Islet precursor cell (in vitro differentiated cells): ENCODE measurements at regions not wholly inside any gene's neighbourhood (a gene's known extent, or its start where the extent isn't known, plus 50 kb on each side); places are given as distances from the start of the nearest gene placed in this dataset.

ENCODE experiments used
- DNase-seq: peaks from one replicate; pipeline ENCODE4 v3.0.0-alpha.2; 2018

GRCh38 chr12:28601570-28602058 lies 411.4 kb downstream of the CCDC91 start:
- DNase-seq = no peak

GRCh38 chr12:28602786-28603185 lies 412.5 kb downstream of the CCDC91 start:
- no peak for DNase-seq

GRCh38 chr12:28603239-28603638 lies 413.0 kb downstream of the CCDC91 start:
- DNase-seq = no peak

GRCh38 chr12:28603801-28604200 lies 413.5 kb downstream of the CCDC91 start:
- DNase-seq = no peak

- no peak for DNase-seq
Measured at GRCh38 chr12:28604240-28604639, 414.0 kb downstream of the CCDC91 start.

GRCh38 chr12:28606967-28607557 lies 416.8 kb downstream of the CCDC91 start:
- DNase-seq = no peak

- DNase-seq = no peak
Measured at GRCh38 chr12:28610401-28611114, 420.3 kb downstream of the CCDC91 start.

GRCh38 chr12:28611115-28611435 lies 420.8 kb downstream of the CCDC91 start:
- DNase-seq = no peak

- no peak for DNase-seq
Measured at GRCh38 chr12:28611449-28611848, 421.2 kb downstream of the CCDC91 start.

GRCh38 chr12:28618171-28618570 lies 427.9 kb downstream of the CCDC91 start:
- no peak for DNase-seq

- no peak for DNase-seq
Measured at GRCh38 chr12:28618772-28619171, 428.5 kb downstream of the CCDC91 start.

GRCh38 chr12:28620281-28620680 lies 430.0 kb downstream of the CCDC91 start:
- no peak for DNase-seq

- no peak for DNase-seq
Measured at GRCh38 chr12:28622406-28622805, 432.1 kb downstream of the CCDC91 start.

- DNase-seq = no peak
Measured at GRCh38 chr12:28626504-28626903, 436.2 kb downstream of the CCDC91 start.

- DNase-seq = no peak
Measured at GRCh38 chr12:28629691-28630090, 439.4 kb downstream of the CCDC91 start.

- DNase-seq = no peak
Measured at GRCh38 chr12:28631831-28632230, 441.6 kb downstream of the CCDC91 start.

- DNase-seq = no peak
Measured at GRCh38 chr12:28640519-28640918, 450.3 kb downstream of the CCDC91 start.

GRCh38 chr12:28645436-28645835 lies 455.2 kb downstream of the CCDC91 start:
- DNase-seq = no peak

GRCh38 chr12:28645891-28646290 lies 455.6 kb downstream of the CCDC91 start:
- no peak for DNase-seq

- no peak for DNase-seq
Measured at GRCh38 chr12:28650906-28651305, 460.6 kb downstream of the CCDC91 start.

GRCh38 chr12:28652239-28652638 lies 462.0 kb downstream of the CCDC91 start:
- no peak for DNase-seq

- no peak for DNase-seq
Measured at GRCh38 chr12:28681980-28682379, 467.1 kb upstream of the FAR2 start.

GRCh38 chr12:28683366-28683765 lies 465.7 kb upstream of the FAR2 start:
- no peak for DNase-seq

GRCh38 chr12:28689398-28690175 lies 459.5 kb upstream of the FAR2 start:
- no peak for DNase-seq
